Endothelial cell of umbilical vein (primary cell): ENCODE measurements at regions not wholly inside any gene's neighbourhood (a gene's known extent, or its start where the extent isn't known, plus 50 kb on each side); places are given as distances from the start of the nearest gene placed in this dataset.

Source experiments
- BruUV-seq: library from RNA; stranded (reverse); fragments of 400-500 nt; replicated peaks from 2 replicates; lab custom pipeline; 2021; lab: Mats Ljungman, UMichigan
- CTCF ChIA-PET: fragments of 300-600, 350-600 bp; sonication (Branson Sonifier 250); formaldehyde crosslinking; loops from one replicate; lab custom pipeline; 2021; ENCODE audit warnings: antibody characterized with exemption, inconsistent platforms; lab: Charles Lee
- POLR2A ChIA-PET: fragments of 300-600, 350-600 bp; sonication (Branson Sonifier 250); formaldehyde crosslinking; loops from one replicate; lab custom pipeline; 2021; ENCODE audit warnings: antibody characterized with exemption, inconsistent platforms; lab: Charles Lee
- DNase-seq: peaks from one replicate; pipeline ENCODE4 v3.0.0-alpha.2; 2011; ENCODE audit warnings: low read depth, low spot score
- FAIRE-seq: peaks from 2 replicates; lab custom pipeline; 2011; peaks lifted over from hg19 to GRCh38; lab: Jason Lieb, UNC
- H2AFZ ChIP-seq: 2 replicates; pipeline ENCODE4 v1.6.0; 2012; ENCODE audit warnings: low read depth, low read length, control low read depth, inconsistent platforms
- H3K27ac ChIP-seq: 2 replicates; pipeline ENCODE4 v1.5.1; 2011; ENCODE audit warnings: low read depth, mild to moderate bottlenecking, control low read depth, low read length, moderate library complexity; ENCODE audit not compliant: insufficient read depth
- H3K27me3 ChIP-seq, 2 experiments: 2 replicates each; pipeline versions ENCODE4 v1.6.0 to v1.6.1; 2011; ENCODE audit warnings: low read length in 2 of 2, mixed read lengths in 1 of 2; ENCODE audit not compliant: control insufficient read depth in 2 of 2, insufficient read depth in 2 of 2
- H3K36me3 ChIP-seq, 2 experiments: 2 replicates in 1 of 2; 3 replicates in 1 of 2; pipeline ENCODE4 v1.5.1; 2011; ENCODE audit warnings: low read length in 2 of 2, mild to moderate bottlenecking in 1 of 2, moderate library complexity in 1 of 2; ENCODE audit not compliant: control insufficient read depth in 2 of 2, insufficient read depth in 2 of 2; ENCODE audit errors: extremely low read depth in 1 of 2
- H3K4me1 ChIP-seq: 3 replicates; pipeline ENCODE4 v1.5.1; 2011; ENCODE audit warnings: mild to moderate bottlenecking, low read length; ENCODE audit not compliant: control insufficient read depth, insufficient read depth; ENCODE audit errors: extremely low read depth
- H3K4me2 ChIP-seq: 2 replicates; pipeline ENCODE4 v1.6.1; 2011; ENCODE audit warnings: low read length, control low read depth, mixed read lengths; ENCODE audit not compliant: insufficient read depth
- H3K4me3 ChIP-seq, 3 experiments: fragments of 200-600 bp in 1 of 3; sonication (generic), shearing (Covaris generic) in 1 of 3; replicated peaks in 1 of 3; 2 replicates each; pipeline ENCODE4 v1.5.1; 2011 to 2016; ENCODE audit warnings: control low read depth in 3 of 3, low read length in 3 of 3, mild to moderate bottlenecking in 2 of 3, inconsistent platforms in 1 of 3, low read depth in 1 of 3, moderate library complexity in 1 of 3; ENCODE audit not compliant: insufficient read depth in 1 of 3
- H3K79me2 ChIP-seq: 2 replicates; pipeline ENCODE4 v1.6.0; 2012; ENCODE audit warnings: low read length, inconsistent platforms; ENCODE audit not compliant: control insufficient read depth, insufficient read depth
- H3K9ac ChIP-seq: replicated peaks from 2 replicates; pipeline ENCODE3; 2011; ENCODE audit warnings: low read length, control low read depth; ENCODE audit not compliant: insufficient read depth; ENCODE audit errors: extremely low read depth
- H3K9me1 ChIP-seq: replicated peaks from 3 replicates; pipeline ENCODE4 v1.6.0; 2011; ENCODE audit warnings: mild to moderate bottlenecking, low read length; ENCODE audit not compliant: control insufficient read depth, insufficient read depth; ENCODE audit errors: extremely low read depth
- H3K9me3 ChIP-seq: replicated peaks from 2 replicates; pipeline ENCODE4 v1.5.1; 2012; ENCODE audit warnings: low read length, inconsistent platforms; ENCODE audit not compliant: control insufficient read depth, insufficient read depth
- H4K20me1 ChIP-seq: replicated peaks from 2 replicates; pipeline ENCODE3; 2011; ENCODE audit warnings: mild to moderate bottlenecking, low read length; ENCODE audit not compliant: control insufficient read depth, insufficient read depth; ENCODE audit errors: extremely low read depth
- CTCF ChIP-seq, 2 donors: IDR thresholded peaks; 1 replicate in 1 of 2; 2 replicates in 1 of 2; pipeline ENCODE4 v1.5.1; 2011; ENCODE audit warnings: low read length in 2 of 2, mild to moderate bottlenecking in 2 of 2, moderate library complexity in 2 of 2, control low read depth in 1 of 2, inconsistent platforms in 1 of 2, low read depth in 1 of 2; ENCODE audit not compliant: insufficient read depth in 1 of 2; ENCODE audit errors: extremely low read depth in 1 of 2
- EZH2 ChIP-seq: IDR thresholded peaks from 2 replicates; pipeline ENCODE4 v1.6.1; 2012; ENCODE audit warnings: borderline replicate concordance, low read depth, mild to moderate bottlenecking, moderate library complexity, low read length, inconsistent platforms; ENCODE audit not compliant: severe bottlenecking
- FOS ChIP-seq: IDR thresholded peaks from 2 replicates; pipeline ENCODE4 v1.6.1; 2011; ENCODE audit warnings: mild to moderate bottlenecking, low read length, moderate library complexity, borderline replicate concordance; ENCODE audit not compliant: insufficient read depth
- GATA2 ChIP-seq: IDR thresholded peaks from 2 replicates; pipeline ENCODE4 v1.7.0; 2011; ENCODE audit warnings: low read depth, mild to moderate bottlenecking, moderate library complexity, mixed read lengths, low read length; ENCODE audit not compliant: insufficient read length, insufficient read depth
- MAX ChIP-seq: IDR thresholded peaks from 2 replicates; pipeline ENCODE4 v1.6.1; 2011; ENCODE audit not compliant: insufficient read depth, insufficient read length
- MYC ChIP-seq: IDR thresholded peaks from one replicate; pipeline ENCODE4 v1.6.1; 2011; ENCODE audit warnings: mild to moderate bottlenecking, low read depth, low read length
- POLR2AphosphoS5 ChIP-seq: IDR thresholded peaks from 2 replicates; pipeline ENCODE4 v1.6.1; 2012; ENCODE audit warnings: low read depth, mild to moderate bottlenecking, control low read depth, low read length, moderate library complexity; ENCODE audit not compliant: insufficient read depth
- dilution Hi-C: fragments of 300-500 bp; cut with MboI; formaldehyde crosslinking; loops from one replicate; pipeline ENCODE4 v1.15.0; 2019; ENCODE audit warnings: low sequenced_read_pairs; ENCODE audit not compliant: extremely low pct_ligation_motif_present
- intact Hi-C: fragments of 100-400 bp; cut with micrococcal nuclease; formaldehyde crosslinking; loops from one replicate; pipeline ENCODE4 v1.10.0; 2022

- FAIRE-seq (no peak), DNase-seq (no peak)
- BruUV-seq, result no TSS peak
- Histone ChIP-seq H2AFZ (no peak overlapping the region), H3K4me1 (peaks cover 20% of the 10 kb centered on the region), H3K9ac (no peak overlapping the region), H3K4me2 (no peak overlapping the region), H3K27me3 (peaks cover 0 to 2% of the 10 kb centered on the region in 2 experiments), H4K20me1 (no peaks in the 10 kb centered on the region), H3K27ac (no peak overlapping the region), H3K36me3 (no peaks in the 10 kb centered on the region), H3K9me3 (no peaks in the 10 kb centered on the region), H3K9me1 (no peaks in the 10 kb centered on the region), H3K4me3 (no peak overlapping the region), H3K79me2 (no peaks in the 10 kb centered on the region)
- TF ChIP-seq GATA2 (no peak), EZH2 (no peak), MAX (no peak), MYC (no peak), FOS (no peak), POLR2AphosphoS5 (no peak), CTCF (IDR thresholded peaks at IDR 0.05; ENCODE audit: extremely low read depth in 1 of 2, insufficient read depth in 1 of 2, low read depth in 1 of 2, low read length in 2 of 2) (no peak)
- POLR2A ChIA-PET, result no interaction called here
- CTCF ChIA-PET, result interaction anchor here (1.0 to 3.0 kb wide), 5 partner anchors 10 to 139 kb away, joined by 3 to 24 read pairs (median 7); no protein-coding TSS in a partner anchor
- dilution Hi-C loops, result no loop called here
- intact Hi-C loops, result no loop called here
Measured at GRCh38 chr9:121556082-121556481, 56.4 kb upstream of the GGTA1 start.
